GM18868 (cell line): ENCODE measurements at regions not wholly inside any gene's neighbourhood (a gene's known extent, or its start where the extent isn't known, plus 50 kb on each side); places are given as distances from the start of the nearest gene placed in this dataset.

ENCODE experiments used
- ATAC-seq: cut with Tn5 transposase; IDR thresholded peaks from one replicate; pipeline ENCODE4 v1.9.1; 2021; ENCODE audit warnings: mild to moderate bottlenecking, moderate library complexity; ENCODE audit not compliant: unreplicated experiment

DNA sequence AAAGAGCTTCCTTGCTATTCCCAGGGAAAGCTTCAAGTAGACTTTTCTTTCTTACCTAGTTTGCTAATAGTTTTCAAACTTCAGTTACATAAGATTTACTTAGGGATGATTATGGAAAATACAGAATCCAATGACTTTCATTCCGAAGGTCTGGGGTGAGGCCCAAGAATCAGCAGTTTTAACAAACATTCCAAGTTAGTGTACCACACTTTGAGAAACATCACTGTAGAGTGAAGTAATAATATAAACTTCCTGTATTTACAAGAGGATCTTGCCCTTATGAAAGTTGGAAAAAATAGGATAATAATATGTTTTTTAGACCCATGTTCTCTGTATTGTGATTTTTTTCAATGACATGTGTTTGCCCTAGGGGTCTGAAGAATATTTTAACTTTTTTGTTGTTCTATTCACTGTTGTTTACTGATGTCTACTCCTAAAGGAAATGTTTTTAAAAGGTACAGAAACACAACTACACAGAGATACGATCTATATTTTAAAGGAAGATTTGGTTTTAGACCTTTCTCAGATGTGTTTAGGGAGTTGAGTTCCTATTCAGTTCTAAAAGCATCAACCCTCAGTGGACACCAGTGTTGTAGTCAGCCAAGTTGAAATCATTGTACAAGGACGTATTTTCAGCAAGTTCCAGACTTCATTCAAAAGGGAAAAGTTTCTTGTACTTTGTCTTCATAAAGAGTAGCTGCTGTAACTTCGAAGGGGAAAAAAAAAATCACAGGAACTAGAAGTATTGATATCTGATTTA is 295.8 kb upstream of the SLC7A11 start:
- no peak for ATAC-seq

DNA sequence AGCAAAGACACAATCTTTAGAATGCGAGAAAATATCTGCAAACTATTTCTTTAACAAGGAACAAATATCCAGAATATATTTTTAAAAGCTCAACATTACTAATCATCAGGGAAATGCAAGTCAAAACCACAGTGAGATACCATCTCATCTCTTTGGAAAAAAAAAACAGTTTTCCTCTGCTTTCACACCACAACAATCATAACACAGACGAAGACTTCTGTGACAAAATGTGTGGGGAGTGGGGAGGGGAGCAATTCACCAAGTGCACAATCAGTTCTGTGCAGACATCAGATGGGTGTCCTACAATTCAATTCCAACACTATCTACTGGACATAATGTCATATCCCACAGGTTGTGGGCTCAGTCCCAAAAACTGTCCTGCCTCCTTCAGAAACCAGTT is 293.2 kb upstream of the SLC7A11 start:
- no peak for ATAC-seq

- peak; percentile 72 for ATAC-seq
Observed at GRCh38 chr4:138522366-138522765, 280.2 kb upstream of the SLC7A11 start.

GRCh38 chr4:138521809-138522208 is 279.7 kb upstream of the SLC7A11 start:
- no peak for ATAC-seq

GRCh38 chr4:138519436-138519835 is 277.3 kb upstream of the SLC7A11 start:
- no peak for ATAC-seq

- ATAC-seq = no peak
Observed at GRCh38 chr4:138513535-138513934, 271.4 kb upstream of the SLC7A11 start.

DNA sequence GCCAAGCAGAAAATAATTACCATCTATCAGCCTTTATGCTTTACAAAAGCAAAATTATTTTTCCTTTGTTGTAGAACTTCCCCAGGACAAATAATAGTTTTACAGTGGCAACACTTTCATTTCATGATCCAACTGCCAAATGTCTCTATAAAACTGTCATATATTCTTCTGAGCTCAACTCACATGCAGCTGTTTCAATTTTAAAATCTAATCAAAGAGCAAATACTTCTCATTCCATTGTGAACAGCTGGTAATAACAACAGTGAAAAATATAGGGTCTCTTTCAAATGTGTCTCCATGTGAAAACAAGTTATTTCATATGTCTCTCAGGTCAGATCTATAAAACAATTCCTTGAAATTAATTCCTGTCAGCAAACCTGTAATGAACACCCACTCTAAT is 270.6 kb upstream of the SLC7A11 start:
- no peak for ATAC-seq

GRCh38 chr4:138510053-138510452 is 267.9 kb upstream of the SLC7A11 start:
- no peak for ATAC-seq

DNA sequence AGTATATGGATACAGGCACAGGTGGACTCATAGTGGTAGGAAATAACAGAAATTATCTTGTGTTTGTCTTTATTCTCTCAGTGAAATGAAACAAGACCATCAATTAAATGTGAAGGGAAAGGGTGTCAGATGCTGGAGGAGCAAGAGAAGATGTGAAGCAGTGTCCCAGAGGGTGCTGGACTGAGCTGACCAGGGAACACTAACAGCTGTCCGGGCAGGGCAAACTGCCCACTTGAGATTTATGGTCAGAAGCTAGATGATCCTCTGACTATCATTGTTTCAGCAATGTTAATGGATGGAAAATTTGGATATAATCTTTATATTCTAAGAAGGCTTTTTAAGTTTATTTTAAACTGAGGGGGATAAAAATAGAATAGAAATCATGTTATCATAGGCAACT is 267.2 kb upstream of the SLC7A11 start:
- no peak for ATAC-seq

DNA sequence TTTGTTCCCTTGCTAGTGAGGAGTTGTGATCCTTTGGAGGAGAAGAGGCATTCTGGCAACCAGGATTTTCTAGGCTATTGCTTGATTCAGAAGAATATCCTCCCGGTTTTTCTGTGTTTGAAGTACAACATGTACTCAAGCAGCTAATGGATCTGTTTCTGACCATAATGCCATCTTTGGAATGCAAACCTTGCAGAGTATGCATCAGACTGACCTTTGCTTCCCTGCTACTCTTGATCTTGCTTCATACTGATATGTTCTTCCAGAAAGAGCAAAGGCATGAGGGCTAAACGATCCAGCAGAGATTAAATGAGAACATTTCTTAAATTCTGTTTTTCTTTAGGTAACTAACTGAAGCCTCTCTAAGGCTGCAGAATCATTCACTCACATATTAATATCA is 265.4 kb upstream of the SLC7A11 start:
- ATAC-seq = no peak

- no peak for ATAC-seq
Observed at GRCh38 chr4:138501614-138502013, 259.5 kb upstream of the SLC7A11 start.

DNA sequence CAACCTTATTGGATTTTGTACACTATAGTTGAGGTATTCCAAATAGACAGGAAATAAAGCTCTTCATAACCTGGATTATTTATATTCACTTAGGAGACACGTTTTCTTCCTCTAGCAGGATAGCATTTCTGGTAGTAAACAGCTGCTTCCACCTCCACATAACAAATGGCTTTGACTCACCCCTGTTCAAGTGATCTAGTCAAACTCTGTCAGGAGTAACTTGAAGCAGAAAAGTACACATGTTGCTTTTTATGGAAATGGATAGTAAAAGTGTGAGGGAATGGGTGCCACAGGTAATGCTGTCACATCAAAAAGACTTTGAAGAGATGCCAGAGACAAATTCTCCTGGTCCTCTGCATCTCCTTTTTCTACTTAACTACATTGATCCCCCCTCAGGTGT is 258.7 kb upstream of the SLC7A11 start:
- no peak for ATAC-seq

- ATAC-seq = no peak
Observed at GRCh38 chr4:138499627-138500026, 257.5 kb upstream of the SLC7A11 start.

DNA sequence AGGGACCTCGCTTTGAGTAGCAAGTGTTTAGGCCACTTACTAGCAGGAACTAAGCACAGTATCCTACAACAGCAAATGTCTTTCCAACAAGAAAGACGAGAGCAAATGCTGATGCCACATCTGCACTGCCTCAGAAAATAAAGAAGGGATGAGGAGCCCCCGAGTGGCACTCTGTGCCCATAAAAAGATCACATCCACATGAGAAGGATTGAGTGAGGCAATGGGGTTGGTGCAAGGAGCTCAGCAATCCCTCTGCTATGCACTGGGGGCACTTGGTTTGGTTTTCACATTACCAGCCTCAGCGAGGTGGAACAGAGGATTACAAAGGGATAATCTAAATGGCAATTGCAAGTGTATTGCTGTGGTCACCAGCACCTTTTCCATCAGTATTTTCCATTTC is 252.8 kb upstream of the SLC7A11 start:
- peak; percentile 88 for ATAC-seq

DNA sequence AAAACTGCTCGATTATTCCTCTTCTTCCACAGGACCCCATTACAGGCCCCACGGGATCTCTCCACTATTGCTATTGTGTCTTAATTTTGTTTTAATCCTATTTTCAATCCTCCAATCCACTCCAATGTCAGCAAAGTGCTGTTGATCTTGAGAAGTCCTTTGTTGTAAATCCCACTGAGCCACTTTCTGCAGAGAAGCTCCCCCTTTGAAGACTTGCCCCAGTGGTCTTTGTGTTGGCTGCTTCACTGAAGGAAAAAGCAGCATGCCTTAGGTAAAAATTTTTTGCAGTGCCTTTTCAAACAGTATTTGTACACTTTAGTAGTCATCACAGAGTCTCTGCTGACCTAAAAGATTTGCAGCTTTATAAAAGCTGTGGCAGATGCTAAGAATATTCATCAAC is 252.0 kb upstream of the SLC7A11 start:
- no peak for ATAC-seq

DNA sequence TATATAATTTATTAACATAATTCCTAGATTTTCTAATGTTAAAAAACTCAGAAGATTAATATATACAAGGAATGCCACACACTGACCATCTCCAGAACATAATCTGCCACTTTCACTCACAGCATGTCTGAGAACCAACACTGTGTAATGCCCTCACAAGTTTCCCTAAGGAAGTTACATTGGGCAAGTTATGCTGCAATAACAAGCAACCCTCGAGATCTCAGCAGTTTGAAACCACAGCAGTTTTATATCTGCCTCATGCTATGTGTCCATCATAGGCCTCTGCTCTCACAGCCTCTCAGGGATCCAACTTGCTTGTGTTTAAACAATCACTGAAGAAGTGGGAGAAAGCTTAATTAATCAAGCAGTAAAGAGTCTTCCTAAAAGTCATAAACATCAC is 250.0 kb upstream of the SLC7A11 start:
- no peak for ATAC-seq

GRCh38 chr4:138488533-138488932 is 246.4 kb upstream of the SLC7A11 start:
- no peak for ATAC-seq

GRCh38 chr4:138487670-138488069 is 245.5 kb upstream of the SLC7A11 start:
- no peak for ATAC-seq

DNA sequence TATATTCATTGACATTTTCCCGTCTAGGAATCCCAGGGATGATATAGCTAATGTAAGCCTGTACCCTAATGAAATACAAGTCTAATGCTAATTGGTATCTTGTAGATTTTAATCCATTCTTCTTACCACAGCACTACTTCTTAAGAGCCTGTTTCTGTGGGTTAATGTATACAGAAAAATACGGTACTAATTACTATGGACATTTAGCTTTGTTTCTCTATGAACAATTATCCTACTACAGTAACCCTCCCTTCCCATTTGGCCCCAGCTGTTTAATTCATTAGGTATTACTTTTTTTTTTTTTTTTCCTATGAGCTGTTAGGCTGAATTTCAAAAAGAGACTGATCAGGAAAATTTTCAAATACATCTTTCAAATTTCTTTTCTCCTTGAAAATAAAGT is 245.1 kb upstream of the SLC7A11 start:
- no peak for ATAC-seq

DNA sequence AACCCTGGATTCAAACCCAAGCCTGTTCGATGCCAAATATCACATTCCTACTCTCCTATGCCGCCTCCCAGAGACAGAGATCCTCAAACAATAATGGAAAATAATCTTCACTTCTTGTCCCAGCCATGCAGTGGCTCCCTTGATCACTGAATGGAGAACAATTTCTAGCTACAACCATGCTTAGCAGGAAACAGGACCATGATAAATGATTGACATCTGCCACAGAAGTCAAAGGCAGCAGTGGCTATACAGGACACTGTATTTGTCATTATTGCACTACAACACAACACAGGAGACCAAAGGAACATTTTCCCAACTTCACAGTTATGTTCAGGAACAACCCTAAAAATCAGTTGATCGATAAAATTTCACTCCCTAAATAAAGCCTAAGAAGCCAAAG is 243.3 kb upstream of the SLC7A11 start:
- no peak for ATAC-seq

DNA sequence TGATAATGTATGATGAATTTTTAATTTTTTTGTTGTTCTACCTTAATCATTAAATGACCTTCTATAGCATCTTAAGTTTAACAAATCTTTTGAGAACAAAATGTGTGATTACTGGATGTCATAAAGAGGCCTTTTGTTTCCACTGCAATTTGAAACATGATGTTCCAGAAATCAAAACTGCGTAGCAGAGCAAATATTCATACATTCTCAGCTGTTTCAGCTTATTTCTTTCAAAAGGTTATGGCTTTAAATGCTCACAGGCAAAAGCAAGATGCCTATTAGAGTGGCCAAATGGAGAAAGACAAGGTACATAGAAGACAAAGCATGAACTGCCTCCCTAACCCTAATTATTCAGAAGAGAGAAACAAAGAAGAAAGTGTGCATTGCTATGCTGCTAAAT is 233.0 kb upstream of the SLC7A11 start:
- ATAC-seq = no peak

DNA sequence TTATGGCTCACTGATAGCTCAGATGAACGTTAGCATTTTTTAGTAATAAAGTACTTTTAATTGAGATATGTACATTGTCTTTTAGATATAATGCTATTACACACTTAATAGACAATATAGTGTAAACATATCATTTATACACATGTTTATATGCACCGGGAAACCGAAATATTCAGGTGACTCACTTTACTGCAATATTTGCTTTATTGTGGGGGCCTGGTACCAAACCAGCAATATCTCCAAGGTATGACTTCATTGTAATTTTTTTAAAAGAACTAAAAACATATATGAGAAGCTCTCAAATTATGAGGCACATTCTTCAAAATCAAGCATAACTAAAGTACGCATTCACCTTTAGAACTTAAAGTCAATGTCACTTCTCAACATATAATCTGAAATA is 231.2 kb upstream of the SLC7A11 start:
- no peak for ATAC-seq
